CD4-positive, alpha-beta T cell (primary cell): ENCODE measurements at regions not wholly inside any gene's neighbourhood (a gene's known extent, or its start where the extent isn't known, plus 50 kb on each side); places are given as distances from the start of the nearest gene placed in this dataset.

Experiments used
- ATAC-seq: fragments of 200-7000 bp; cut with Tn5 transposase; one replicate; pipeline ENCODE4 v1.10.0; 2022; ENCODE audit warnings: mild to moderate bottlenecking; ENCODE audit not compliant: poor library complexity
- CTCF ChIA-PET: fragments of 350-600 bp; sonication (Branson Sonifier 250); formaldehyde crosslinking; loops from one replicate; lab custom pipeline; 2021; ENCODE audit warnings: antibody characterized with exemption, inconsistent platforms; lab: Charles Lee
- POLR2A ChIA-PET: fragments of 350-600 bp; sonication (Branson Sonifier 250); formaldehyde crosslinking; loops from one replicate; lab custom pipeline; 2021; ENCODE audit warnings: antibody characterized with exemption, inconsistent platforms; lab: Charles Lee
- DNase-seq, 14 experiments: peaks; one replicate each; pipeline ENCODE4 v3.0.0-alpha.2; 2013 to 2020; ENCODE audit warnings: mixed read lengths in 2 of 14
- H3K27ac ChIP-seq, 2 donors: one replicate each; pipeline versions ENCODE4 v1.5.1 to v1.7.0; 2013; ENCODE audit warnings: low read length in 2 of 2, low read depth in 1 of 2, mild to moderate bottlenecking in 1 of 2
- H3K27me3 ChIP-seq, 2 experiments: 1 replicate in 1 of 2; 2 replicates in 1 of 2; pipeline versions ENCODE4 v1.6.1 to v1.7.0; 2013; ENCODE audit warnings: low read length in 2 of 2, control low read depth in 1 of 2, mild to moderate bottlenecking in 1 of 2, moderate library complexity in 1 of 2; ENCODE audit not compliant: insufficient read depth in 2 of 2, control insufficient read depth in 1 of 2
- H3K36me3 ChIP-seq: one replicate; pipeline ENCODE4 v1.6.1; 2013; ENCODE audit warnings: low read length, control low read depth; ENCODE audit not compliant: insufficient read depth
- H3K4me1 ChIP-seq: one replicate; pipeline ENCODE4 v1.6.1; 2013; ENCODE audit warnings: low read length, control low read depth; ENCODE audit not compliant: insufficient read depth
- H3K4me3 ChIP-seq: one replicate; pipeline ENCODE4 v1.5.1; 2013; ENCODE audit warnings: mild to moderate bottlenecking, low read length, moderate library complexity
- H3K9me3 ChIP-seq, 2 experiments: 1 replicate in 1 of 2; 2 replicates in 1 of 2; pipeline versions ENCODE4 v1.6.1 to v1.7.0; 2013; ENCODE audit warnings: low read length in 2 of 2, mild to moderate bottlenecking in 2 of 2, control low read depth in 1 of 2, moderate library complexity in 1 of 2; ENCODE audit not compliant: control insufficient read depth in 1 of 2, insufficient read depth in 1 of 2
- H3K27ac Mint-ChIP-seq: one replicate; pipeline ENCODE4 v1.8.0; 2020; ENCODE audit warnings: mixed read lengths
- H3K27me3 Mint-ChIP-seq: one replicate; pipeline ENCODE4 v1.8.0; 2021; ENCODE audit warnings: mixed read lengths
- H3K36me3 Mint-ChIP-seq: one replicate; pipeline ENCODE4 v1.8.0; 2021; ENCODE audit warnings: low read depth, mixed read lengths
- H3K4me1 Mint-ChIP-seq: one replicate; pipeline ENCODE4 v1.8.0; 2021; ENCODE audit warnings: low read depth, mixed read lengths
- H3K4me3 Mint-ChIP-seq: one replicate; pipeline ENCODE4 v1.8.0; 2020; ENCODE audit warnings: mild to moderate bottlenecking, mixed read lengths
- H3K9me3 Mint-ChIP-seq: one replicate; pipeline ENCODE4 v1.8.0; 2020; ENCODE audit warnings: mixed read lengths
- intact Hi-C, 2 experiments: fragments of 100-400 bp; cut with DNase I in 1 of 2; cut with micrococcal nuclease in 1 of 2; formaldehyde crosslinking; loops; one replicate each; pipeline versions ENCODE4 v1.15.1 to v1.9.0; 2023 to 2025; cut with DNase I, micrococcal nuclease
- TF ChIP-seq, protein P1 (sequence below): fragments of 200-600 bp; IDR thresholded peaks from one replicate; pipeline ENCODE4 v1.8.0; 2022; ENCODE audit warnings: antibody characterized with exemption, mild to moderate bottlenecking

DNA sequence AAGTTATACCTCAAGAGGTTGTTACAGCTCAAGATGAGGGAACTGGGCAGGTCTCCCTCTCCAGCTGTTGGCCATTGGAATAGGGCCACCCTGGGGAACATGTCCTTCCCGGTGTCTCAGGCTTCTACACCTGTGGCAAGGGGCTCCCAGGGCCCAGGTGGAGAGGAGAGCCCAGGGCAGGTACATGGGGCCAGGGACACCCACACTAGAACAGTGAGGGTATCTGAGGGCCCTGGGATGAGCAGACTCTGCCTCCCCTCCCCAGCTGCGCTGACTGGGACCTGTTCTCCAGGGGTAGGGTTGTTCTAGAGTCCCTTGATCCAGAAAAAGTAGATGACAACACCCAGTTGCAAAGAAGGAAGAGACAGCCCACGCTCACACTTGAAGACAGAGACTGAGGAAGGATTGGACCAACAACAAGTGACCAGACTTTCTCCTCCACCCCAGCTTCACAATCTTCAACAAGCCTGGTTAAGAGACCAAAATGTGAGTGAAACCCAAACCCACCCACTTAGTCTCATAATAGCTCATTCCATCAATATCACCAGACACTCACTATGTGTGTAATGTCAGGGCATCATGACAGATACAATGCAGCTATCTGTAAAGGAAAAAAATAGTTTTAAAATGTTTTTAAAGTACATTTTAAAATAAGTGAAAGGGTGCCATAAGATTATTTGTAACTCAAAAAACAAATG, 439.3 kb downstream of the NPHP4 start:
- ChIA-PET POLR2A (no interaction called here), CTCF (no interaction called here)
- H3K9me3 Mint-ChIP-seq = no peaks in the 10 kb centered on the region
- TF ChIP-seq, protein P1, sequence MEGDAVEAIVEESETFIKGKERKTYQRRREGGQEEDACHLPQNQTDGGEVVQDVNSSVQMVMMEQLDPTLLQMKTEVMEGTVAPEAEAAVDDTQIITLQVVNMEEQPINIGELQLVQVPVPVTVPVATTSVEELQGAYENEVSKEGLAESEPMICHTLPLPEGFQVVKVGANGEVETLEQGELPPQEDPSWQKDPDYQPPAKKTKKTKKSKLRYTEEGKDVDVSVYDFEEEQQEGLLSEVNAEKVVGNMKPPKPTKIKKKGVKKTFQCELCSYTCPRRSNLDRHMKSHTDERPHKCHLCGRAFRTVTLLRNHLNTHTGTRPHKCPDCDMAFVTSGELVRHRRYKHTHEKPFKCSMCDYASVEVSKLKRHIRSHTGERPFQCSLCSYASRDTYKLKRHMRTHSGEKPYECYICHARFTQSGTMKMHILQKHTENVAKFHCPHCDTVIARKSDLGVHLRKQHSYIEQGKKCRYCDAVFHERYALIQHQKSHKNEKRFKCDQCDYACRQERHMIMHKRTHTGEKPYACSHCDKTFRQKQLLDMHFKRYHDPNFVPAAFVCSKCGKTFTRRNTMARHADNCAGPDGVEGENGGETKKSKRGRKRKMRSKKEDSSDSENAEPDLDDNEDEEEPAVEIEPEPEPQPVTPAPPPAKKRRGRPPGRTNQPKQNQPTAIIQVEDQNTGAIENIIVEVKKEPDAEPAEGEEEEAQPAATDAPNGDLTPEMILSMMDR = no peak
- peaks cover 23% of the 10 kb centered on the region for H3K27me3 Mint-ChIP-seq
- Histone ChIP-seq H3K27ac (no peak overlapping the region), H3K36me3 (no peaks in the 10 kb centered on the region), H3K4me1 (no peaks in the 10 kb centered on the region), H3K4me3 (no peak overlapping the region), H3K27me3 (peaks cover 4% of the 10 kb centered on the region in 2 experiments), H3K9me3 (peaks cover 0 to 9% of the 10 kb centered on the region in 2 experiments)
- no peak for ATAC-seq
- no peak overlapping the region for H3K4me3 Mint-ChIP-seq
- no peaks in the 10 kb centered on the region for H3K4me1 Mint-ChIP-seq
- intact Hi-C loops = no loop called here
- no peak for DNase-seq
- no peak overlapping the region for H3K27ac Mint-ChIP-seq
- no peaks in the 10 kb centered on the region for H3K36me3 Mint-ChIP-seq

DNA sequence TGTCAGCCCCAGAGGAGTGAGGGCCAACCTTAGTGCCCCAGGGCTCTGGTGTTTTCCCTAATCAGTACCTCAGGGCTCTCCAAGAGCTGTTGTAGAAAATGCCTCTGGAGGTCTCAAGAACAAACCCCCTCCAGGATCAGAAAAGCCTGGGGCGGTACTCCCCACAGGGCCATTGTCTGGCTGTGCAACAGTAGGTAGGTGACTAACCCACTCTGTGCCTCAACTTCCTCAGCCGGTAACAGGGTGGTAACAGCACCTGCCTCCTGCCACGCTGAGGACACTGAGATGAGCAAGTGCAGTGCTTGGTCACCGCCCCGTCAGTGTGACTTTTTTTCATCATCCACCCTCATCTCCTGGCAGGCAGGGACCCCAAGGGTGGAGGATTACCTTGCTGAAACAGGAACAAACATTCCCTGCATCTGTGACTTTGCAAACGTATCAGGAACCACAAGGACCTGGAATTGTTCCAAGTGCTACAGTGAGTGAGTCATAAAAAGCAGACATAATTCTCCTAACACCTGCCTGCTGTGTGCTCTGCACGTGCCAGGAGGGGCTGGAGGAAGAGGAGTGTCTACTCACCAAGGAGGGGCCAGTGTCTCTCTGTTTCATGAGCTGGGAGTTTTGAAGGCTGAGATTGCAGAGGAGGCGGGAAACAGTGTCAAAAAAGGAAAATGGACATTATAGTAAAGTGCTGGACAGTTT, 440.8 kb downstream of the NPHP4 start:
- Histone ChIP-seq H3K4me3 (no peak overlapping the region), H3K4me1 (no peaks in the 10 kb centered on the region), H3K27me3 (peaks cover 4% of the 10 kb centered on the region in 2 experiments), H3K9me3 (peaks cover 0 to 5% of the 10 kb centered on the region in 2 experiments), H3K27ac (no peak overlapping the region), H3K36me3 (no peaks in the 10 kb centered on the region)
- Mint-ChIP-seq H3K27me3 (peaks cover 21% of the 10 kb centered on the region), H3K36me3 (no peaks in the 10 kb centered on the region), H3K4me1 (no peaks in the 10 kb centered on the region), H3K4me3 (no peak overlapping the region), H3K27ac (no peak overlapping the region), H3K9me3 (no peaks in the 10 kb centered on the region)
- ChIA-PET POLR2A (no interaction called here), CTCF (no interaction called here)
- ATAC-seq (no peak), DNase-seq (no peak)
- intact Hi-C loops = no loop called here
- TF ChIP-seq, protein P1 = no peak

DNA sequence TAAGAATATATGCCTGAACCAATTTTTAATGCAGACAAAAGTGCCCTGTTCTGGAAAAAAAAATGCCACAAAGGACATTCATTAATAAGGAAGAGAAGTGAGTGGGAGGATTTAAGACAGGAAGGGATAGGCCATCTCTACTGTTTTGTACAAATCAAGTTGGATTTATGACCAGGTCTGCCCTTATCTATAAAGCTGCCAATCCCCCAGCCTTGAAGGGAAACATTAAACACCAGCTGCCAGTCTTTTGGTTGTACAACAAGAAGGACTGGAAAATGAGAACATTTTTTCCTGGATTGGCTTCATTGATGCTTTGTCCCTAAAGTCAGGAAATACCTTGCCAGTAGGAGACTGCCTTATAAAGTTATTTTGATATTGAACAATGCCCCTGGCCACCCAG, 444.0 kb downstream of the NPHP4 start:
- TF ChIP-seq, protein P1 = no peak
- intact Hi-C loops = no loop called here
- peaks cover 0 to 5% of the 10 kb centered on the region in 2 experiments for H3K9me3 ChIP-seq
- ATAC-seq (no peak), DNase-seq (no peak)
- peaks cover 4 to 10% of the 10 kb centered on the region in 2 experiments for H3K27me3 ChIP-seq
- CTCF ChIA-PET = no interaction called here
- H3K36me3 Mint-ChIP-seq = no peaks in the 10 kb centered on the region
- POLR2A ChIA-PET = no interaction called here
- no peaks in the 10 kb centered on the region for H3K36me3 ChIP-seq
- no peaks in the 10 kb centered on the region for H3K4me1 ChIP-seq
- no peaks in the 10 kb centered on the region for H3K9me3 Mint-ChIP-seq
- no peaks in the 10 kb centered on the region for H3K4me1 Mint-ChIP-seq
- H3K27me3 Mint-ChIP-seq = peaks cover 26% of the 10 kb centered on the region
- H3K4me3 ChIP-seq = no peak overlapping the region
- no peak overlapping the region for H3K27ac Mint-ChIP-seq
- H3K27ac ChIP-seq = no peak overlapping the region
- no peak overlapping the region for H3K4me3 Mint-ChIP-seq
